Fibroblast of lung (primary cell): ENCODE measurements at regions not wholly inside any gene's neighbourhood (a gene's known extent, or its start where the extent isn't known, plus 50 kb on each side); places are given as distances from the start of the nearest gene placed in this dataset.
A peak's percentile ranks its signal among the peaks of the same experiment; 100 is the strongest.

Source experiments
- DNase-seq, 2 donors: peaks; one replicate each; pipeline versions ENCODE4 v3.0.0 to v3.0.0-alpha.2; 2010; ENCODE audit warnings: low read depth in 2 of 2
- H2AFZ ChIP-seq: 2 replicates; pipeline ENCODE4 v1.5.1; 2012; ENCODE audit warnings: low read length, control low read depth, inconsistent platforms
- H3K27ac ChIP-seq: 2 replicates; pipeline ENCODE4 v1.5.1; 2011; ENCODE audit warnings: low read length, control low read depth; ENCODE audit not compliant: insufficient read depth
- H3K27me3 ChIP-seq: 2 replicates; pipeline ENCODE4 v1.5.1; 2011; ENCODE audit warnings: mild to moderate bottlenecking, low read length; ENCODE audit not compliant: control insufficient read depth, insufficient read depth
- H3K36me3 ChIP-seq: 2 replicates; pipeline ENCODE4 v1.5.1; 2011; ENCODE audit warnings: low read length; ENCODE audit not compliant: control insufficient read depth, insufficient read depth
- H3K4me1 ChIP-seq: 2 replicates; pipeline ENCODE4 v1.5.1; 2011; ENCODE audit warnings: low read length; ENCODE audit not compliant: control insufficient read depth, insufficient read depth; ENCODE audit errors: extremely low read depth
- H3K4me2 ChIP-seq: 2 replicates; pipeline ENCODE4 v1.5.1; 2011; ENCODE audit warnings: low read length, control low read depth; ENCODE audit not compliant: insufficient read depth; ENCODE audit errors: extremely low read depth
- H3K4me3 ChIP-seq, 4 experiments: fragments of 200-600 bp in 1 of 4; sonication (generic) in 1 of 4; replicated peaks in 1 of 4; 2 replicates each; pipeline ENCODE4 v1.5.1; 2011 to 2016; ENCODE audit warnings: low read length in 4 of 4, low read depth in 3 of 4, mild to moderate bottlenecking in 3 of 4, control low read depth in 2 of 4, inconsistent platforms in 1 of 4, mixed read lengths in 1 of 4; ENCODE audit not compliant: insufficient read depth in 1 of 4; ENCODE audit errors: control extremely low read depth in 1 of 4
- H3K79me2 ChIP-seq: 2 replicates; pipeline ENCODE4 v1.5.1; 2012; ENCODE audit warnings: mild to moderate bottlenecking, low read length, inconsistent platforms; ENCODE audit not compliant: control insufficient read depth, insufficient read depth
- H3K9ac ChIP-seq: 2 replicates; pipeline ENCODE4 v1.5.1; 2011; ENCODE audit warnings: mild to moderate bottlenecking, low read length, control low read depth; ENCODE audit not compliant: insufficient read depth
- H3K9me3 ChIP-seq: 2 replicates; pipeline ENCODE4 v1.5.1; 2012; ENCODE audit warnings: low read depth, low read length; ENCODE audit not compliant: control insufficient read depth, insufficient read depth
- H4K20me1 ChIP-seq: 2 replicates; pipeline ENCODE4 v1.5.1; 2011; ENCODE audit warnings: low read length; ENCODE audit not compliant: control insufficient read depth, insufficient read depth; ENCODE audit errors: extremely low read depth
- CTCF ChIP-seq, 2 donors: IDR thresholded peaks in 1 of 2; conservative IDR thresholded peaks in 1 of 2; 1 replicate in 1 of 2; 2 replicates in 1 of 2; pipeline ENCODE4 v1.5.1; 2011 to 2012; ENCODE audit warnings: low read length in 2 of 2, control low read depth in 1 of 2, inconsistent platforms in 1 of 2, low read depth in 1 of 2, mild to moderate bottlenecking in 1 of 2
- EZH2 ChIP-seq: IDR thresholded peaks from 2 replicates; pipeline ENCODE4 v1.5.1; 2012; ENCODE audit warnings: low read length, control low read depth, mild to moderate bottlenecking; ENCODE audit errors: missing control alignments

GRCh38 chr11:15882876-15883454 is 473.4 kb downstream of the SOX6 start:
- Histone ChIP-seq H4K20me1 (no peaks in the 10 kb centered on the region), H3K27me3 (peaks cover 2% of the 10 kb centered on the region), H2AFZ (no peak overlapping the region), H3K4me3 (no peak overlapping the region), H3K9me3 (no peaks in the 10 kb centered on the region), H3K27ac (no peak overlapping the region), H3K4me2 (no peak overlapping the region), H3K9ac (no peak overlapping the region), H3K4me1 (no peaks in the 10 kb centered on the region), H3K79me2 (no peaks in the 10 kb centered on the region), H3K36me3 (no peaks in the 10 kb centered on the region)
- TF ChIP-seq EZH2 (no peak), CTCF (conservative IDR thresholded peaks at IDR 0.05 in 1 of 2, IDR thresholded peaks at IDR 0.05 in 1 of 2; ENCODE audit: low read depth in 1 of 2, low read length in 2 of 2) (no peak)
- peak in 1 of 2 donors; percentile 3 for DNase-seq

GRCh38 chr11:15883455-15883920 is 472.9 kb downstream of the SOX6 start:
- no peak for TF ChIP-seq EZH2
- TF ChIP-seq CTCF (conservative IDR thresholded peaks at IDR 0.05 in 1 of 2, IDR thresholded peaks at IDR 0.05 in 1 of 2; ENCODE audit: low read depth in 1 of 2, low read length in 2 of 2) = no peak
- Histone ChIP-seq H4K20me1 (no peaks in the 10 kb centered on the region), H3K79me2 (no peaks in the 10 kb centered on the region), H3K4me3 (no peak overlapping the region), H2AFZ (no peak overlapping the region), H3K36me3 (no peaks in the 10 kb centered on the region), H3K27me3 (peaks cover 2% of the 10 kb centered on the region), H3K9me3 (no peaks in the 10 kb centered on the region), H3K9ac (no peak overlapping the region), H3K27ac (no peak overlapping the region), H3K4me2 (no peak overlapping the region), H3K4me1 (no peaks in the 10 kb centered on the region)
- DNase-seq = peak in 1 of 2 donors; percentile 23

GRCh38 chr11:15884141-15884540 is 472.2 kb downstream of the SOX6 start:
- H3K4me3 ChIP-seq = no peak overlapping the region
- no peaks in the 10 kb centered on the region for H3K36me3 ChIP-seq
- H3K79me2 ChIP-seq = no peaks in the 10 kb centered on the region
- no peaks in the 10 kb centered on the region for H4K20me1 ChIP-seq
- DNase-seq = no peak
- H3K27ac ChIP-seq = no peak overlapping the region
- H3K9me3 ChIP-seq = no peaks in the 10 kb centered on the region
- H3K27me3 ChIP-seq = peaks cover 2% of the 10 kb centered on the region
- no peak for TF ChIP-seq CTCF (conservative IDR thresholded peaks at IDR 0.05 in 1 of 2, IDR thresholded peaks at IDR 0.05 in 1 of 2; ENCODE audit: low read depth in 1 of 2, low read length in 2 of 2)
- TF ChIP-seq EZH2 = no peak
- no peak overlapping the region for H3K9ac ChIP-seq
- no peak overlapping the region for H3K4me2 ChIP-seq
- no peak overlapping the region for H2AFZ ChIP-seq
- no peaks in the 10 kb centered on the region for H3K4me1 ChIP-seq
